ENCODE measurements at regions not wholly inside any gene's neighbourhood (a gene's known extent, or its start where the extent isn't known, plus 50 kb on each side); places are given as distances from the start of the nearest gene placed in this dataset.

DNA sequence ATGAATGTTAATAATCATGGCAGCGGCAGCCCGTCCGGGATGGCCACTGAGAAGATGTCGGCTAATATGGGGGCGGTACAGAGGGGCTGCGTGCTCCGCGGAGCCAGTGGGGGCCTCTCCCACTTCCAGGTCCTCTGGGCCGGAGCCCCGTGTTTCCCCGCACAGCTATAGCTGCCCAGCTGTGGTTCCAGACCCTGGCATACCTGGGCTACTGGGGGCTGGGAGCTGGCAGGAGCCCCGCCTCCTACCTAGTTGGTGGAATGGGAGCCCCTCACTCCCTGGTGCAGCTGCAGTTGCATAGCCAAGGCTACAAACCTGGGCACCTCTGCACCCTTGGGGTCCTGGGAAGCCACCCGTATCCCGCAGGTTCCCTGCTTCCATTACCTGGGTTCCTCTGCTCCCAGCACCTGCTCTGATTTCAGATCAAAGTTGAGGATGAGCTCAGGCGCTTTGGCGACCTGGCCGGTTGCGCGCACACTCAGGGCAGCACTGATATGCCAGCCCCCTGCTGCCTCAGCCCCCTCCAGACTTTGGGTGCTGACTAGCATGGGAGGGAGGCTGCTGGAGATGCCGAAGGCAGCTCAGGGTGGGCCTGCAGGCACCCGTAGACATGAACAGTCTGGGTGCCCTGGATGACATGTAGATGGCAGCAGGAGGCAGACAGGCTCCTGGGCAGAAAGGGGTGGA is 236.5 kb upstream of the SEMA3D start (continued):
- TF ChIP-seq EGR1 (IDR thresholded peaks at IDR 0.05; ENCODE audit: borderline replicate concordance, low read depth, low read length) (no peak), ASH2L (IDR thresholded peaks at IDR 0.05; ENCODE audit: low read length) (no peak), BACH1 (IDR thresholded peaks at IDR 0.05; ENCODE audit: low read length) (no peak), HDAC6 (IDR thresholded peaks at IDR 0.05; ENCODE audit: low read depth, low read length) (no peak), SIRT6 (IDR thresholded peaks at IDR 0.05; ENCODE audit: low read length) (no peak), TAF1 (IDR thresholded peaks at IDR 0.05; ENCODE audit: low read depth, low read length) (no peak)

Data from H1 (cell line).